Renal pelvis (tissue), 1 donor: ENCODE measurements at regions not wholly inside any gene's neighbourhood (a gene's known extent, or its start where the extent isn't known, plus 50 kb on each side); places are given as distances from the start of the nearest gene placed in this dataset.
"Not testable (repeated sequence)": the region's sequence is repeated elsewhere in the genome, so short reads cannot be mapped to it uniquely, and the experiment has no call there.

ENCODE experiments used
- DNase-seq: peaks from one replicate; pipeline ENCODE4 v3.0.0-alpha.2; 2013

DNA sequence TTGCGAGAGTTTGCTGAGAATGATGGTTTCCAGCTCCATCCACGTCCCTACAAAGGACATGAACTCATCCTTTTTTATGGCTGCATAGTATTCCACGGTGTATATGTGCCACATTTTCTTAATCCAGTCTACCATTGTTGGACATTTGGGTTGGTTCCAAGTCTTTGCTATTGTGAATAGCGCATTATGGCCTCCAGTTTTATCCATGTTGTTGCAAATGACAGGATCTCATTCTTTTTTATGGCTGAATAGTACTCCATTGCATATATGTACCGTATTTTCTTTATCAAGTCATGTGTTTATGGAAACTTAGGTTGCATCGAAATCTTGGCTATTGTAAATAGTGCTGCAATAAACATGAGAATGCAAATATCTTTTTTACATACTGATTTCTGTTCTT is 266.1 kb upstream of the STXBP6 start:
- DNase-seq: not testable (repeated sequence)

DNA sequence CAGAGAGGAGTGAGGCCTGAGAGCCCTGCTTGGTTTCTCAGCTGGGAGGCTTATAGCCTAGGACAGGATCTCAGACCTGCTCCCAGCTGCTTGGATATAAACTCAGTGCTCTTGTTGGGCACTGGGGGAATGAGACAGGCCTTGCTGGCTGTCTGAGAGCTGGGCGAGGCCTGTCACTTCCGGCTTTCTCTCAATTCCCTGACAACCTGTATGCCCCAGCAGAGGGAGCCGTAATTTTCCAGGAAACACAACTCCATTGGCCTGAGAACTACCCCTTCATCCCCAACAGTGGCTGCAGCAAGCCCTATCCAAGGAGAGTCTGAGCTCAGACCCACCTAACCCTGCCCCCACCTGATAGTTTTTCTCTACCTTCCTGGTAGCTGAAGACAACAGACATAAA is 258.3 kb upstream of the STXBP6 start:
- no peak for DNase-seq

GRCh38 chr14:25303934-25304333 is 254.0 kb upstream of the STXBP6 start:
- no peak for DNase-seq

GRCh38 chr14:25298238-25298637 is 248.3 kb upstream of the STXBP6 start:
- DNase-seq: no peak

DNA sequence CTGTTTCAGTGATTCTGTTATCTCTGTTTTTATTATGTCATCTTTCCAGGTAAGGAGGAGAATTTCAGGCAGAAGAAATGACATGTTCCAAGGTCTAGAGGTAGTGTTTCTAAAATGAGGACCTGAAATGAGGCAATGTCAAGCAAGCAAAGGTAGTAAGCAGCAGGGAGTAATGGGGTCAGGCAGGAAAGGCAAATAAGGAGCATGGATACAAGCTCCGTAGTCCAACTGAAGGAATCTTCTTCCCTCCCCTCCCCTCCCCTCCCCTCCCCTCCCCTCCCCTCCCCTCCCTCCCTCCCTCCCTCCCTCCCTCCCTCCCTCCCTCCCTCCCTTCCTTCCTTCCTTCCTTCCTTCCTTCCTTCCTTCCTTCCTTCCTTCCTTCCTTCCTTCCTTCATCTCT is 240.2 kb upstream of the STXBP6 start:
- not testable (repeated sequence) for DNase-seq

DNA sequence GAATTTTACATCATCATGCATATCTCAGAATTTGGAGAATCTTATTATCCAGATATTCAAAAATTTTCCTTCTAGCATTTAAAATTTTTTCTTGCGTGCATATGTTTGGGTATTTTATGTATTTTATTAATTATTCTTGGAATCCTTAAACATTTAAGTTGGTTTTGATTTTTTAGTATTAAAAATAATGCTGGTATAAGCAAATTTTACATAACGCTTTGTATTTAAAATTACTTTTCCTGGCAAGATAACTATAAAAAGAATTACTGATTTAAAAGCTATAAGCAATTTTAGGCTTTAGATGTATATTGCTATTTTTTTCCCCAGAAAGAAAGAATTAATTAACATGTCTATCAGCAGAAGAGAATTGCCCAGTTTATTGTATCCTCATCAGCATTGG is 224.6 kb upstream of the STXBP6 start:
- DNase-seq: no peak

GRCh38 chr14:25267186-25267585 is 217.2 kb upstream of the STXBP6 start:
- DNase-seq: no peak

- DNase-seq: no peak
Measured at GRCh38 chr14:25259470-25259869, 209.5 kb upstream of the STXBP6 start.

- DNase-seq: no peak
Measured at GRCh38 chr14:25252793-25253192, 202.8 kb upstream of the STXBP6 start.

- no peak for DNase-seq
Measured at GRCh38 chr14:25250516-25250915, 200.6 kb upstream of the STXBP6 start.

DNA sequence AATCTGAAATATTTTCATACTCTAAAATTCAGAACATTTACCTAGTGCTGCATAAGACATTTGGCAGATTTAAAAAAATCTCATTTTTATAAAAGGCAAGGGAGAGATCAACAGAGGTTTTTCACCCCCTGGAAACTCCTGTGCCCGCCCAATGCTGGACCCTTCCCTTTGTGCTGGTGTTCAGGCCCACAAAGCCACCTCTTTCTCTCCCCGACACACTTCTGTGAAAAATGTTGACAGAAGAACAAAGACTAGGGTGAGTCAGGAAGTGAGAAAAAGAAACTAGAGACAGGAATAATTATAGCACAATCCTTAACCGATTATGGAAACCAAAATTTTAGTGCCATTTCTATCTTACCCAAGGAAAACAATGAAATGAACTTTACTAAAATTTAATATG is 197.7 kb upstream of the STXBP6 start:
- DNase-seq: no peak

DNA sequence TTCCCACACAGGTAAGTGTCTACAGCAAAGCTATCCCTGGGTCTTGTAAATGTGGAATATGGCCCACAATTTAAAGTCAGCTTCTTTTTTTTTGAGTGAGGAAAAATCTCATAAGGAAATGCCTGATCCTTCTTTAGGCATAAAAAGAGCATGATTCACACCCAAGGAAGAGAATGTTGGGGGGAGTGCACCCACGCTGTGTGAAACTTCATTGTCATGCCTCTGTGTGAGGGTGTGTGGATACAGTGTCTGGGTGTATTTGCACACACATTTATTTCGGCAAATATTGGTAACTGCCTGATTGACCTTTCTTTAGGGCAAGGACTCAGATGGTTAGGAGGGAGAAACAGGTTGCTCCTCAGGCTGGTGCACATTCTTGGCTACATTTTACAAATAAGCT is 196.8 kb upstream of the STXBP6 start:
- no peak for DNase-seq

DNA sequence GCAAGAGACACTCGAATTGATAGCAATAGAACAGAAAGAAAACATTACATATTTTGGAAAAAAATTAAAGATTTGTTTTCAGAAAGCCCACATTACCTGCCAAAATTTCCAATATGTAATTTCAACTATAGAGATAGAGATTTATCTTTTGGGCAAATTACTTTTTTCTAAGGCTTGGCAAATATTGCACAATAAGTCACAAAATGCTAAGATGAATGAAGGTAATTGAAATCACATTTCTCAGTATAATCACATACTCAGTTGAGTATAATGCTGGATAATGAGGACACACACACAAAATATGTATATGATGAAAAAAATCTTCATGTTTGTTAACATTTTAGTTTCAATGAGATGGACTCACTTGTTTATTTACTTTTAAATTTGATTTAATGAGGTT is 189.2 kb upstream of the STXBP6 start:
- DNase-seq: no peak

DNA sequence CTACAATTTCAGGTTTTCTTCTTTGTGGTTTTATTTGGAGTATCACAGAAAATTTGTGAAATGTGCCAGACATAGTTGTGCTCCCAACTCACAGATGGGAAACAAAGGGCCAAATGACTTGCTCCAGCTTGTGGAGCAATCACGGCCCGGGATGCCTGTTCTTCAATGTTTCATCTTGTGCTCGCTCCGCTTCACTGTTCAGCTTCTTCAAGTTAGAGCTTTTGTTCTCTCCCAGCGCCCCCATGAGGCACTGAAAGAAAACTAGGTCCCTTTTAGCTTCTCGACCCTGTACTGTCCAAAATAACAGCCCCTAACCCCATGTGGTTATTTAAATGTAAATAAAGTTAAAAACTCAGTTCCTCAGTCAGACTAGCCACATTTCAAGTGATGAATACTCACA is 187.9 kb upstream of the STXBP6 start:
- no peak for DNase-seq

DNA sequence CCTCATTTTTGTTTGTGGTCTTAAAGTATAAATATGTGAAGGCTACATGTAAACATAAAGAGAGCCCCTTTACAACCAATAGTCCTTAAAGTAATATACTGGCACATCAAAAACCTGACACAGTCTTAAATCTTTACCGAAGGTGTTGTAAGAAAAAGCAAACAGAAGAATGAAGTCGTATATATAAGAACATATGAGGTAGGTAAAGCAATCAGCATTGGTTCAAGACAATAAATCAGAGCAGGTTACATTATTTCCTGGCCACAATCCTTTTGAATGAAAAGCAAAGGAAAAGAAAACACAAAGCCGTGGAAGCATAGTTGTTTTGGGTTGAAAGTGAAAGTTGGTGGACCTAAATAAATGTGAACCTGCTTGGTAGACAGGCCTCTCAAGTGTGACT is 183.7 kb upstream of the STXBP6 start:
- peak; percentile 10 for DNase-seq

DNA sequence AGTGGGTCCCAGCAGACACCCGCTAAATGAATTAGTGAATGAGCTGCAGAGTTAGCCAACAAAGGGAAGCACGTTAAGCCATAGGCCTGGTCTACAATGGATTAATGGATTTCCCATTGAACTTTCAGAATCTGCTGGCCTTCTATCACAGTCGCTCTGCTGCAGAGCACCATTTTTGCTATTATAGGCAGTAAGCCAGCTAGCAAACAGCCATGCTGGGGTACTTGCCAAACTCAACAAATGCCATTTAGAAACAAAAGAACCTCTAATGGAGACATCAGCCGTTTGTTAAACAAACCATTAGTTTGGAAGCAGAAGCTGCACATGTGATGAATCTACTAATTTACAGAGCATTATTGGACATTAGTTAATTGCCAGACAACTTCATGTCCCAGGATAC is 181.1 kb upstream of the STXBP6 start:
- DNase-seq: peak; percentile 39

- no peak for DNase-seq
Measured at GRCh38 chr14:25226214-25226613, 176.3 kb upstream of the STXBP6 start.

- no peak for DNase-seq
Measured at GRCh38 chr14:25222256-25222655, 172.3 kb upstream of the STXBP6 start.

DNA sequence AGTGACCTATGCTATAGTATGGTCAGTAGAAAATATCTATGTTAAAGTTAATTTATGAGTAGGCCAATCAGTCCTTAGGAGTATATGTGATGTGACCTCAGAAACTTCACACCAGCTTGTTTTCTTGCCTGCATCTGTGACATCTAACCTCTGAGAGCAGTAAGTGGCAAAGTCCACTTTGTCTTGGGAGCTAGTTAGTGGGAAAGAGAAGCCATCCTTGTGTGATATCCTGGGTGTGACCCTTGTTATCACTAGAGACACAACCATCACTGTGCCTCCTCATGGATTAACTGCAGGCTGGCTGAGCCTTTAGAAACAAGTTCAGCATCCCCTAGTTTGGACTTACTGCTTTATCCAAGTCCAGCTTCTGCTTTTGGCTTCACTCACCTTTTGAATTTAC is 170.6 kb upstream of the STXBP6 start:
- no peak for DNase-seq

- no peak for DNase-seq
Measured at GRCh38 chr14:25215607-25216006, 165.7 kb upstream of the STXBP6 start.

- DNase-seq: no peak
Measured at GRCh38 chr14:25197885-25198284, 147.9 kb upstream of the STXBP6 start.

DNA sequence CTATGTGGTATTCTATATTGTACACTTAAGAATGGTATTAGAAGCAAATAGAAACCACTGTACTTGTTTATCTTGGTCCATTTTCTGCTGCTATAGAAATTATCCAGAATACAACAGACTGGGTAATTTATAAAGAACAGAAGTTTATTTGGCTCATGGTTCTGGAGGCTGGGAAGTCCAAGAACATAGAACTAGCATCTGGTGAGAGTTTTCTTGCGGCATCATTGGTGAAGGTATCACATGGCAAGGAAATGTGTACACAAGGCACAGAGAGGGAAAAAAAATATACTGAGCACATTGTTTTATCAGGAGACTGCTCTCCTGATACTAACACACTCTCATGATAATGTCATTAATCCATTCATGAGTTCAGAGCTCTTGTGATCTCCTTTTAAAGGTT is 130.3 kb upstream of the STXBP6 start:
- DNase-seq: no peak

GRCh38 chr14:25178255-25178654 is 128.3 kb upstream of the STXBP6 start:
- no peak for DNase-seq

DNA sequence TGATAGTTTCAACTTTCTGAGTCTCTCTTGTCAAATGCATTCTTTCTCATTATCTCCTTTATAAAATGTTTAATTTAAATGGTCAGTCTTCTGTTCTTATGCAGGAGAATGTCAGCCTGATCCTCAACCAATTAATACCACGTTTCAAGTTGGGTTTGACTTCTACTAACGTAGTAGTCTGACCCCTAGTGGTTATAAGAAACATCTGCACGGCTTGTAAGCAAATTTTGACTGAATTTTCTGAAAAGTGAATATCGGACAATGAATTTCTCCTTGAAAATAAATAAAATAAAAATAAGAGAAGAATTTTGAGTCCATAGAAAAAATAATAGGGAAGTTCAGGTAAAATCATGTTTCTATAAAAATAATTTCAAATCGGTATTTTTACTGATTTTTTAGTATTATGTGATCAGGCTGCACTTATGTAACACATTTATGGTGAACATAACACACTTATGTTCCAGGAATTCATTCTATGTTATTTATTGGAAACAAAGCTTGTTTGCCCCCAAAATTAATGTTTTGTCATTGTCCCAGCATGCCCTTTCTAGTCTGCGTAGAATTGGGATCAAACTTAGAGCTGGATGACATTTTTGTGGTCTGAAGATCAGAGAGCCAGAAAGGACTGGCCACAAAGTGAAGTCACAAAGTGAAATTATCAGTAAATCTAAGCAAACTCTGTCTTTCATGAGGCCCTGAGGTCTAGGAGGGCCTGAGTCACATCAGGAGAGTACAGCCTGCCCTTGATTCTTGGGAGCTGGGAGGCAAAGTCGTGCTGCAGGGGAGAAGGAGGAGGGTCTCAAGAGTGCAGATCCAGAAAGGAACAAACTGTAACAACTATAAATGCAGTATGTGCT is 101.2 kb upstream of the STXBP6 start:
- DNase-seq: peak; percentile 21
